Hepatocyte (in vitro differentiated cells): ENCODE measurements at regions not wholly inside any gene's neighbourhood (a gene's known extent, or its start where the extent isn't known, plus 50 kb on each side); places are given as distances from the start of the nearest gene placed in this dataset.

Experiments
- EZH2 ChIP-seq: fragments of 200-600 bp; sonication (generic); IDR thresholded peaks from 2 replicates; pipeline ENCODE4 v1.6.1; 2016; ENCODE audit warnings: antibody characterized with exemption, mild to moderate bottlenecking, borderline replicate concordance
- EZH2phosphoT487 ChIP-seq: fragments of 200-600 bp; sonication (generic); IDR thresholded peaks from one replicate; pipeline ENCODE4 v1.6.1; 2018; ENCODE audit warnings: antibody characterized with exemption, mild to moderate bottlenecking, low read depth, moderate library complexity; ENCODE audit not compliant: unreplicated experiment, severe bottlenecking
- TF ChIP-seq, protein P1 (sequence below): fragments of 200-600 bp; sonication (generic); IDR thresholded peaks from 2 replicates; pipeline ENCODE4 v1.5.1; 2016; ENCODE audit warnings: antibody characterized with exemption, mild to moderate bottlenecking; ENCODE audit not compliant: poor library complexity

DNA sequence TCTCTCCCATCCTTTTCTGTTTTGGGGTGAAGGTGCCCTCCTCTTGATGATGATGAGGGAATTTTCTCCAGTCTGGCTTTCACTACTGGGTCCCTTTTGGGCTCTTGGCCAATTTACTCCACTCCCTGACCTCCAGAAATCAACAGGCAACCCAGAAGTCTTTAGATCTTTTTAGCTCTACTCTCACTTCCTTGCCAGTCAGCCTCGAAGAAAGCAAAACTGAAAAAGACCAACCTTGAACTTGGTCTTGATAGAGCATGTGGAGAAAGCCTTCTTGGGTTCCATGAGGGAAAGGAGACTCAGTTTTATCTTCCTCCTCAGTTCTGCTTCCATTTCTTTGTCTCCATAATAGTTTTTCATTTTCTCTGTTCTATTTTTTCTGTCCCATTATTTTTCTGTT is 91.4 kb upstream of the NPVF start:
- TF ChIP-seq, protein P1, sequence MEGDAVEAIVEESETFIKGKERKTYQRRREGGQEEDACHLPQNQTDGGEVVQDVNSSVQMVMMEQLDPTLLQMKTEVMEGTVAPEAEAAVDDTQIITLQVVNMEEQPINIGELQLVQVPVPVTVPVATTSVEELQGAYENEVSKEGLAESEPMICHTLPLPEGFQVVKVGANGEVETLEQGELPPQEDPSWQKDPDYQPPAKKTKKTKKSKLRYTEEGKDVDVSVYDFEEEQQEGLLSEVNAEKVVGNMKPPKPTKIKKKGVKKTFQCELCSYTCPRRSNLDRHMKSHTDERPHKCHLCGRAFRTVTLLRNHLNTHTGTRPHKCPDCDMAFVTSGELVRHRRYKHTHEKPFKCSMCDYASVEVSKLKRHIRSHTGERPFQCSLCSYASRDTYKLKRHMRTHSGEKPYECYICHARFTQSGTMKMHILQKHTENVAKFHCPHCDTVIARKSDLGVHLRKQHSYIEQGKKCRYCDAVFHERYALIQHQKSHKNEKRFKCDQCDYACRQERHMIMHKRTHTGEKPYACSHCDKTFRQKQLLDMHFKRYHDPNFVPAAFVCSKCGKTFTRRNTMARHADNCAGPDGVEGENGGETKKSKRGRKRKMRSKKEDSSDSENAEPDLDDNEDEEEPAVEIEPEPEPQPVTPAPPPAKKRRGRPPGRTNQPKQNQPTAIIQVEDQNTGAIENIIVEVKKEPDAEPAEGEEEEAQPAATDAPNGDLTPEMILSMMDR, result no peak
- TF ChIP-seq EZH2 (no peak), EZH2phosphoT487 (no peak)
